ENCODE measurements at regions not wholly inside any gene's neighbourhood (a gene's known extent, or its start where the extent isn't known, plus 50 kb on each side); places are given as distances from the start of the nearest gene placed in this dataset.

DNA sequence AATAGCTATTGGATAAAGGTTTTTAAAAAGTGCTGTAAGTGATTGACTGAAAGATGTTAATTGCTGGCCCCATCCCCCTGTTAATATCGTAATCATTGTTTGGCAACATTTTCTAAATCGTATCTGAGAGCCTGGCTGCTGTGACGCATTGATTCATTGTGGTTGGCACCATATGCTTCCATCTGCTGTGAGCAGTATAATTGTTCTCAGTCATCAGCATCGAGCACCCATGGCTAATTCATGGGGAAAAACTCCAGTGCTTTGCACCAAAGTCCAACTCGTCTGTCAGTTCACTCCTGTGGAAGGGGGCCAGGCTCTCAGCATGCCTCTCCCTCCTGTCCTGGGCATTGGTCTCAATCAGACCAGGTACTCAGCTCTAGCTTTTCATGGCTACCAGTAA lies 205.2 kb downstream of the STK31 start:
- TF ChIP-seq CTCF (IDR thresholded peaks at IDR 0.05; ENCODE audit: low read depth, low read length) = no peak
- DNase-seq (ENCODE audit: extremely low read depth, low read depth) = no peak

- no peak for TF ChIP-seq CTCF (IDR thresholded peaks at IDR 0.05; ENCODE audit: low read depth, low read length)
- DNase-seq (ENCODE audit: extremely low read depth, low read depth) = no peak
Observed at GRCh38 chr7:23918286-23918685, 208.3 kb downstream of the STK31 start.

- TF ChIP-seq CTCF (IDR thresholded peaks at IDR 0.05; ENCODE audit: low read depth, low read length) = no peak
- no peak for DNase-seq (ENCODE audit: extremely low read depth, low read depth)
Observed at GRCh38 chr7:23918856-23919255, 208.8 kb downstream of the STK31 start.

- TF ChIP-seq CTCF (IDR thresholded peaks at IDR 0.05; ENCODE audit: low read depth, low read length) = no peak
- DNase-seq (ENCODE audit: extremely low read depth, low read depth) = no peak
Observed at GRCh38 chr7:23925088-23925487, 215.1 kb downstream of the STK31 start.

GRCh38 chr7:23927709-23928417 lies 217.8 kb downstream of the STK31 start:
- DNase-seq (ENCODE audit: extremely low read depth, low read depth) = no peak
- no peak for TF ChIP-seq CTCF (IDR thresholded peaks at IDR 0.05; ENCODE audit: low read depth, low read length)

- no peak for DNase-seq (ENCODE audit: extremely low read depth, low read depth)
- no peak for TF ChIP-seq CTCF (IDR thresholded peaks at IDR 0.05; ENCODE audit: low read depth, low read length)
Observed at GRCh38 chr7:23928418-23928775, 218.4 kb downstream of the STK31 start.

GRCh38 chr7:23930312-23930711 lies 220.3 kb downstream of the STK31 start:
- no peak for TF ChIP-seq CTCF (IDR thresholded peaks at IDR 0.05; ENCODE audit: low read depth, low read length)
- DNase-seq (ENCODE audit: extremely low read depth, low read depth) = no peak

Measured in AG09319 (cell line).